ENCODE measurements at regions not wholly inside any gene's neighbourhood (a gene's known extent, or its start where the extent isn't known, plus 50 kb on each side); places are given as distances from the start of the nearest gene placed in this dataset.

DNA sequence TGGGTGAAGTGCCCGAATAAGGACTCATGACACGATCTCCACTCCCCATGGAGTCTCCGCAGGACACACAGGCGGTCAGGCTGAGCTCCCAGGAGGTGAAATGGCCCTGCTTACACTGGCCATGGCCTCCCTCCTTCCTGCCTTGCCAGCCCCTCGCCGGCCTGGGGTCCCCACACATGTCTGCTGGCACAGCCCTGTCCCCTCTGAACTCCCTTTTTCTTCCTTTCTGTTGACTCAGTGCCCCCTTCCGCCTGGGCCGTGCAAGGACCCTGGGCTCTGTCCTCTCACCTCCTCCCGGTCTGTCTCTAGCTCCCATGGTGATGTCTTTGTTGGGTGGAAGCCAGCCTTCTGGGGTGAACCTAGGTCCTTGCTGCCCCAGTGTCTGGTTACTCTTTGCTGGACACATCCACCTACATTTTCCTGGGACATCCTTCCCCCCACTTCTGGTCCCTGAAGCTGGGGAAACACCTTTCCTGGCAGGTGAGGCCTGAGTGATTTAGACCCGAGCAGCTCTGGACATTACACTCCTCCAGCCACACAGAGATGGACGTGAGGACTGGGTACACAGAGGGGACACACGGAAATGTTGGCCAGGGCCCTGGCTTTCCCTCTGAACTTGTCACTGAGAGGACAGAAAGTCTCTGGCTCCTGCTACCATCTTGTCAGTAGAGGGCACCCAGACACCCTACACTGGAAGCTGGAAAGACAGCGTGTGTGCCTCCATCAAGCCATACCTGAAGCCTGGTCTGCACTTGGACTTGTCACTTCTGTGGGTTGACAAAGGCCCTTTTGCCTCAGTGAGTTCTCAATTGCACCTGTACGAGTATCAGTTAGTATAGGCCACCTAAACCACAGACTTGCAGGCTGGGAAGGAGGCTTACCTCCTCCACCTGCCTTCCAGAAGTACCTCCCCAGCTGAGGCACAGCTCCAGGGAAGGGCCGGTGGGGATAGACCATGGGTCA is 864.3 kb downstream of the TBC1D22A start:
- H3K36me3 ChIP-seq (ENCODE audit: insufficient read depth, low read length): no peaks in the 10 kb centered on the region
- no peak overlapping the region for H3K4me3 ChIP-seq (ENCODE audit: low read depth in 1 of 2, low read length in 2 of 2)
- H3K9me3 ChIP-seq (ENCODE audit: low read length): no peaks in the 10 kb centered on the region
- no peak overlapping the region for H3K9ac ChIP-seq (ENCODE audit: low read length)
- no peak overlapping the region for H3K27ac ChIP-seq (ENCODE audit: low read depth, low read length)
- H3K27me3 ChIP-seq (ENCODE audit: control insufficient read depth in 1 of 2, insufficient read depth in 2 of 2, low read length in 2 of 2): no peaks in the 10 kb centered on the region
- peaks cover 5% of the 10 kb centered on the region for H3K4me1 ChIP-seq (ENCODE audit: insufficient read depth, low read length)

GRCh38 chr22:47625531-47626427 is 863.3 kb downstream of the TBC1D22A start:
- no peak overlapping the region for H3K4me3 ChIP-seq (ENCODE audit: low read depth in 1 of 2, low read length in 2 of 2)
- peaks cover 5% of the 10 kb centered on the region for H3K4me1 ChIP-seq (ENCODE audit: insufficient read depth, low read length)
- H3K36me3 ChIP-seq (ENCODE audit: insufficient read depth, low read length): no peaks in the 10 kb centered on the region
- H3K9ac ChIP-seq (ENCODE audit: low read length): no peak overlapping the region
- H3K9me3 ChIP-seq (ENCODE audit: low read length): no peaks in the 10 kb centered on the region
- H3K27ac ChIP-seq (ENCODE audit: low read depth, low read length): no peak overlapping the region
- H3K27me3 ChIP-seq (ENCODE audit: control insufficient read depth in 1 of 2, insufficient read depth in 2 of 2, low read length in 2 of 2): peaks cover 0 to 3% of the 10 kb centered on the region in 2 donors

DNA sequence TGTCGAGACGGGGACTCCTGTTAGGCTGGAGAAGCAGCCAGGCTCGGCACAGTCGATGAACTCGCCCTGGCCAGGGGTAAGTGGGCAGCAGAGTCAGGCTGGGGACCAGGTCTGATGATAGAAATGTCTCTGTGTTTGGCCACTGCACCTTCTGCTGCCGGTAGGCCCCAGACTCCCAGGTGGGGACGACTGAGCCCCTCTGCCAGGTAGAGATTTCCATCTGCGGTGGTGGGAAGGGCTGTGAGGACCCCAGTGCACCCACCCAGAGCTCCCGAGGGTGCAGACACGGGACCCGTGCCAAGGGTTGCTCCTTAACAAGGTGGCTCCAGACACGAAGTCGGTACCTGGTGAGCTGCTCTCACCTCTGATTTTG is 862.5 kb downstream of the TBC1D22A start:
- Histone ChIP-seq H3K4me3 (ENCODE audit: low read depth in 1 of 2, low read length in 2 of 2) (no peak overlapping the region), H3K9me3 (ENCODE audit: low read length) (no peaks in the 10 kb centered on the region), H3K36me3 (ENCODE audit: insufficient read depth, low read length) (no peaks in the 10 kb centered on the region), H3K27ac (ENCODE audit: low read depth, low read length) (no peak overlapping the region), H3K27me3 (ENCODE audit: control insufficient read depth in 1 of 2, insufficient read depth in 2 of 2, low read length in 2 of 2) (peaks cover 0 to 3% of the 10 kb centered on the region in 2 donors), H3K9ac (ENCODE audit: low read length) (no peak overlapping the region), H3K4me1 (ENCODE audit: insufficient read depth, low read length) (peaks cover 5% of the 10 kb centered on the region)

DNA sequence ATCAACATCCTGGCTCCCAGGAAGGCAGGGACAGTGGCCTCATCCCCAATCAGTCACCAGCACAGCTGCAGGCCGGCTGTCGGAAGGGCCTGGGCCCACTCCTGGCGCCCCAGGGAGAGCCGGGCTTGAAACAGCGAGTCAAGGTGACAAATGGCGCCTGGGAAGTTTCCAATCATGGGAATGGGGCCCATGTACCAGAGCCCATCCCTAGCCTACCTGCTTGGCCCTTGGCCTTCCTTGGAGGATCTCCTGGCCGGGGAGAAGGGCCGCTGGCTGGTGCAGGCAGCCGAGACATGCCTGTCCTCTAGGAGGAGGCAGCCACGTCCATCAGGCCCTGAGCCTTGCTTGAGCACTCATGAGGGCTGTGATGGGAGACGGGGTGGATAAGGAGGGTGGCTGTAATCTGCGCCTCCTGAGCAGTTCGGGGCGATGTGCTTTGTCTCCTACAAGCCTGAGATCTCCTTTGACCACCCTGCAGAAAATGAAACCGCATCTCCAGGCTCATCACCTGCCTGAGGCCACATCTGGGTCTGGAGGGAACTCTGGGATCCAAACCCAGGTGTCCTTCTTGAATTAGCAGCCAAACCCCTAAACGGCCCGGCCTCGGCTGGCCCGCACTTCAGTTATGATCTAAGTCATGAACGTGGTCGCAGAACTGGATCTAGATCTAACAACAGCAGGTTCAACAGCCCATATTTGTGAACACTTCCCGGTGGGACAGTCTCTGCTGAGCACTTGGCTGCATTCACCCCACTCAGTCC is 862.0 kb downstream of the TBC1D22A start:
- Histone ChIP-seq H3K27me3 (ENCODE audit: control insufficient read depth in 1 of 2, insufficient read depth in 2 of 2, low read length in 2 of 2) (peaks cover 0 to 3% of the 10 kb centered on the region in 2 donors), H3K36me3 (ENCODE audit: insufficient read depth, low read length) (no peaks in the 10 kb centered on the region), H3K4me1 (ENCODE audit: insufficient read depth, low read length) (peaks cover 5% of the 10 kb centered on the region), H3K9me3 (ENCODE audit: low read length) (no peaks in the 10 kb centered on the region), H3K27ac (ENCODE audit: low read depth, low read length) (no peak overlapping the region), H3K9ac (ENCODE audit: low read length) (no peak overlapping the region), H3K4me3 (ENCODE audit: low read depth in 1 of 2, low read length in 2 of 2) (no peak overlapping the region)

DNA sequence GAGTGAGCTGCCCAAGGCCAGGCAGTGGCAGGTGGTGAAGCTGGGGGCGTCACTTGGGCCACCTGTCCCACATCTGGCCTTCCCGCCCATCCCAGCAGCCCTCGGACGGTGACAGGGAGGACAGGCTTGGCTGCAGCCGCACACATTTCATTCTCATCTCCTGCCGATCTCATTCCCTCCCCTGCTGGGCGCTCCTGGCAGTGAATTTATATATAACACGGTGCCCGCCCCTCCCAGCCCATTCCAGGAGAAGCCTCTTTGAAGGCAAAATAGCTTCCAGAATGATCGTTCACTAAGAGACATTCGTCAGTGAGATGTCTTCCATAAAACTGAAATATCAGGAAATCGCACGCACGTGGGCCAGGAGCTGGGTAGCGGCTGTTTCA is 861.3 kb downstream of the TBC1D22A start:
- Histone ChIP-seq H3K27ac (ENCODE audit: low read depth, low read length) (no peak overlapping the region), H3K4me1 (ENCODE audit: insufficient read depth, low read length) (peaks cover 5% of the 10 kb centered on the region), H3K27me3 (ENCODE audit: control insufficient read depth in 1 of 2, insufficient read depth in 2 of 2, low read length in 2 of 2) (peaks cover 0 to 3% of the 10 kb centered on the region in 2 donors), H3K9ac (ENCODE audit: low read length) (no peak overlapping the region), H3K9me3 (ENCODE audit: low read length) (no peaks in the 10 kb centered on the region), H3K36me3 (ENCODE audit: insufficient read depth, low read length) (no peaks in the 10 kb centered on the region), H3K4me3 (ENCODE audit: low read depth in 1 of 2, low read length in 2 of 2) (no peak overlapping the region)

DNA sequence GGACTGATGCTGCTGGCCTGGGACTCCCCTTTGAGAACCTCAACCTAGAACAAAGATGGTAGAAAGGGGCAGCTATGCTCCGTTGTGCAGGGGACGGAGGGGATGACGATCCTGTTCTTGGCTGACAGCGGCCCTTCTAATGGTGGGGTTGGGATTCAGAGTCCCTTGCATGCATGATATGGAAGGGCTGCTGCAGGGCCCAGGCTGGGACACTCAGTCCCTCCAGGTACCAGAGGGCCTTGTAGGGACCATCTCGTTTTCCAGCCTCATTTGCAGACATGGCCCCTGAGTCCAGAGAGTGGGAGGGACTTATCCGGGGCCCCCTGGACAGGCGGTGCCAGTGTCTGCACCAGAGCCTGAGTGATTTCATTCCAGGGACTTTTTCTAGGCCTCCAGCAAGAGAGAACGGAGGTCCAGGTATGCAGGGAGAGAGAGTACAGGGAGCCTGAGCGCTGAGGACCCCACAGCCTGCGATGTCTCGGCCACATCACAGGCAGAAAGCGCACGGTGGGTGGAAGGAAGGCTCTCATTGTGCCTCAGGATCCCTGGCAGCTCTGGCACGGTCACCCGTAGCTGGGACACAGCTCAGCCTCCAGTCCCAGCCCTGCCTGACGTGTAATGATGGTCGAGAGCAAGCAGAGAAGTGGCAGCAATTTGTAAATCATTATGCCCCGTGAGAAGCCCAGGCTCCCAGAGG is 860.8 kb downstream of the TBC1D22A start:
- no peak overlapping the region for H3K4me3 ChIP-seq (ENCODE audit: low read depth in 1 of 2, low read length in 2 of 2)
- H3K9me3 ChIP-seq (ENCODE audit: low read length): no peaks in the 10 kb centered on the region
- H3K27ac ChIP-seq (ENCODE audit: low read depth, low read length): no peak overlapping the region
- H3K4me1 ChIP-seq (ENCODE audit: insufficient read depth, low read length): peaks cover 5% of the 10 kb centered on the region
- no peak overlapping the region for H3K9ac ChIP-seq (ENCODE audit: low read length)
- no peaks in the 10 kb centered on the region for H3K36me3 ChIP-seq (ENCODE audit: insufficient read depth, low read length)
- peaks cover 0 to 3% of the 10 kb centered on the region in 2 donors for H3K27me3 ChIP-seq (ENCODE audit: control insufficient read depth in 1 of 2, insufficient read depth in 2 of 2, low read length in 2 of 2)

DNA sequence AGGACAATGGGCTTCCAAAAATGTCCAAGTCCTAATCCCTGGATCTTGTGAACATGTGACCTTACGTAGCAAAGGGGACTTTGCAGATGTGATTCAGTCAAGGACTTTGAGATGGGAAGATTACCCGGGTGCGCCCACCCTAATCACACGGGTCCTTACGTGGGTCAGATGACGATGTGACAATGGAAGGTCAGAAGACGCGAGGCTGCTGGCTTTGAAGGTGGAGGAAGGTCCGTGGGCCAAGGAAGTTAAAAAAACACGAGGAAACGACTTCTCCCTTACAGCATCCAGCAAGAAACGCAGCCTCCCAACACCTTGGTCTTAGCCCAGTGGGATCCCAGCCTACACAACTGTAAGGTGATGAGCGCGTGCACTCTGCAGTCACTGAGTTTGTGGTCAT is 860.1 kb downstream of the TBC1D22A start:
- H3K4me1 ChIP-seq (ENCODE audit: insufficient read depth, low read length): peaks cover 4% of the 10 kb centered on the region
- H3K27me3 ChIP-seq (ENCODE audit: control insufficient read depth in 1 of 2, insufficient read depth in 2 of 2, low read length in 2 of 2): peaks cover 0 to 3% of the 10 kb centered on the region in 2 donors
- no peak overlapping the region for H3K4me3 ChIP-seq (ENCODE audit: low read depth in 1 of 2, low read length in 2 of 2)
- no peak overlapping the region for H3K27ac ChIP-seq (ENCODE audit: low read depth, low read length)
- H3K9ac ChIP-seq (ENCODE audit: low read length): no peak overlapping the region
- no peaks in the 10 kb centered on the region for H3K36me3 ChIP-seq (ENCODE audit: insufficient read depth, low read length)
- no peaks in the 10 kb centered on the region for H3K9me3 ChIP-seq (ENCODE audit: low read length)

GRCh38 chr22:47621253-47621652 is 858.8 kb downstream of the TBC1D22A start:
- H3K9me3 ChIP-seq (ENCODE audit: low read length): no peaks in the 10 kb centered on the region
- H3K36me3 ChIP-seq (ENCODE audit: insufficient read depth, low read length): no peaks in the 10 kb centered on the region
- H3K4me3 ChIP-seq (ENCODE audit: low read depth in 1 of 2, low read length in 2 of 2): no peak overlapping the region
- no peak overlapping the region for H3K9ac ChIP-seq (ENCODE audit: low read length)
- no peaks in the 10 kb centered on the region for H3K4me1 ChIP-seq (ENCODE audit: insufficient read depth, low read length)
- H3K27me3 ChIP-seq (ENCODE audit: control insufficient read depth in 1 of 2, insufficient read depth in 2 of 2, low read length in 2 of 2): peaks cover 0 to 3% of the 10 kb centered on the region in 2 donors
- no peak overlapping the region for H3K27ac ChIP-seq (ENCODE audit: low read depth, low read length)

- no peaks in the 10 kb centered on the region for H3K36me3 ChIP-seq (ENCODE audit: insufficient read depth, low read length)
- no peaks in the 10 kb centered on the region for H3K4me1 ChIP-seq (ENCODE audit: insufficient read depth, low read length)
- H3K27ac ChIP-seq (ENCODE audit: low read depth, low read length): no peak overlapping the region
- H3K9me3 ChIP-seq (ENCODE audit: low read length): no peaks in the 10 kb centered on the region
- H3K27me3 ChIP-seq (ENCODE audit: control insufficient read depth in 1 of 2, insufficient read depth in 2 of 2, low read length in 2 of 2): peaks cover 0 to 3% of the 10 kb centered on the region in 2 donors
- no peak overlapping the region for H3K4me3 ChIP-seq (ENCODE audit: low read depth in 1 of 2, low read length in 2 of 2)
- no peak overlapping the region for H3K9ac ChIP-seq (ENCODE audit: low read length)
Measured at GRCh38 chr22:47620391-47620790, 857.9 kb downstream of the TBC1D22A start.

DNA sequence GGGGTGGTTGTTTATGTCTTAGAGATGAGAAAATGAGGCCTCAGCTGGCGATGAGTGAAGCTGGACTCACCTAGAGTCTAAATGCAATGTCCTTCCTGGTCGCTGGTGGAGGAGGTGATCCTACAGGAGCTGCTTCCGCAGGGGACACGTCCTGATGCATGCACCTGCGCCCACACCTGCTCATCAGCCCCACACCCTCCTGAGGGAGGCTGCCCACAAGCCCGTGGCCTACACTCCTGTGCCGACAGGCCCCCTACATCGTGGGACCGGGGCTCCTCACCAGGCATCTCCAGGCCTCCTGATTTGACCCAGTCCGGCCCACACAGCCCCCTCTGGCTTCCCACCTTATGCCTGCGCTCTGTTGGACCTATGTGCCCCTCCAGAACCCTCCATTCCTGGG is 857.2 kb downstream of the TBC1D22A start:
- Histone ChIP-seq H3K9ac (ENCODE audit: low read length) (no peak overlapping the region), H3K27me3 (ENCODE audit: control insufficient read depth in 1 of 2, insufficient read depth in 2 of 2, low read length in 2 of 2) (peaks cover 0 to 3% of the 10 kb centered on the region in 2 donors)

More for the DNA sequence above, 857.2 kb downstream of the TBC1D22A start:
- no peaks in the 10 kb centered on the region for H3K4me1 ChIP-seq (ENCODE audit: insufficient read depth, low read length)
- no peaks in the 10 kb centered on the region for H3K36me3 ChIP-seq (ENCODE audit: insufficient read depth, low read length)
- H3K9me3 ChIP-seq (ENCODE audit: low read length): no peaks in the 10 kb centered on the region
- no peak overlapping the region for H3K4me3 ChIP-seq (ENCODE audit: low read depth in 1 of 2, low read length in 2 of 2)
- no peak overlapping the region for H3K27ac ChIP-seq (ENCODE audit: low read depth, low read length)
